SU-DHL-6 (cell line): ENCODE measurements at regions not wholly inside any gene's neighbourhood (a gene's known extent, or its start where the extent isn't known, plus 50 kb on each side); places are given as distances from the start of the nearest gene placed in this dataset.

Experiments
- H2AFZ ChIP-seq: fragments of 200-600 bp; sonication (generic); 2 replicates; pipeline ENCODE4 v1.6.1; 2014; ENCODE audit warnings: low read depth, mild to moderate bottlenecking, moderate library complexity, mixed read lengths, antibody characterized with exemption, low read length; ENCODE audit not compliant: severe bottlenecking
- H3F3A ChIP-seq: fragments of 200-600 bp; shearing (Covaris generic); 2 replicates; pipeline ENCODE4 v1.6.0; 2016; ENCODE audit warnings: antibody characterized with exemption, mild to moderate bottlenecking; ENCODE audit not compliant: insufficient read depth
- H3K27ac ChIP-seq: fragments of 200-600 bp; sonication (generic); 2 replicates; pipeline ENCODE4 v1.5.1; 2016; ENCODE audit warnings: low read depth, mild to moderate bottlenecking, low read length, moderate library complexity, mixed read lengths
- H3K27me3 ChIP-seq: fragments of 200-600 bp; sonication (generic), shearing (Covaris generic); 2 replicates; pipeline ENCODE4 v1.6.0; 2014; ENCODE audit warnings: mild to moderate bottlenecking, low read length
- H3K36me3 ChIP-seq: fragments of 200-600 bp; sonication (generic); 2 replicates; pipeline ENCODE4 v1.6.1; 2014; ENCODE audit warnings: mild to moderate bottlenecking, low read length, mixed read lengths
- H3K4me2 ChIP-seq: fragments of 300-600, 200-600 bp; shearing (Covaris generic), sonication (generic); 2 replicates; pipeline ENCODE4 v1.6.0; 2014; ENCODE audit warnings: low read length, low read depth, mild to moderate bottlenecking; ENCODE audit not compliant: poor library complexity, severe bottlenecking
- H3K4me3 ChIP-seq: fragments of 200-600 bp; sonication (generic); 2 replicates; pipeline ENCODE4 v1.5.1; 2014; ENCODE audit warnings: antibody characterized with exemption, low read length, mild to moderate bottlenecking, mixed read lengths; ENCODE audit not compliant: insufficient read depth, poor library complexity, severe bottlenecking
- H3K79me2 ChIP-seq: fragments of 200-600 bp; sonication (generic); 2 replicates; pipeline ENCODE4 v1.6.1; 2014; ENCODE audit warnings: mild to moderate bottlenecking, low read length, moderate library complexity; ENCODE audit not compliant: insufficient read depth
- H3K9ac ChIP-seq: fragments of 200-600 bp; sonication (generic); 2 replicates; pipeline ENCODE4 v1.7.0; 2014; ENCODE audit warnings: mild to moderate bottlenecking, low read length
- H3K9me2 ChIP-seq: fragments of 200-600 bp; sonication (generic); replicated peaks from 2 replicates; pipeline ENCODE4 v1.6.1; 2014; ENCODE audit warnings: low read length; ENCODE audit not compliant: insufficient read depth
- H3K9me3 ChIP-seq: fragments of 200-600 bp; sonication (generic); 2 replicates; pipeline ENCODE4 v1.6.1; 2014; ENCODE audit warnings: low read length, mixed read lengths; ENCODE audit not compliant: insufficient read depth
- H4K20me1 ChIP-seq: fragments of 200-600 bp; sonication (generic); 2 replicates; pipeline ENCODE4 v1.6.1; 2014; ENCODE audit warnings: low read depth, mild to moderate bottlenecking, antibody characterized with exemption, low read length, moderate library complexity, mixed read lengths
- EZH2phosphoT487 ChIP-seq: fragments of 200-600 bp; sonication (generic), shearing (Covaris generic); conservative IDR thresholded peaks from 2 replicates; pipeline ENCODE4 v1.6.1; 2018; ENCODE audit warnings: mild to moderate bottlenecking, antibody characterized with exemption, low read length, moderate library complexity, mixed read lengths
- TF ChIP-seq, protein P1 (sequence below): fragments of 200-600 bp; sonication (generic); IDR thresholded peaks from one replicate; pipeline ENCODE4 v1.5.1; 2017; ENCODE audit warnings: antibody characterized with exemption, mild to moderate bottlenecking, low read length, moderate library complexity; ENCODE audit not compliant: insufficient read depth, poor library complexity, severe bottlenecking

- no peaks in the 10 kb centered on the region for H3K9me2 ChIP-seq
- no peak overlapping the region for H3K27ac ChIP-seq
- no peak overlapping the region for H3K4me3 ChIP-seq
- H3K9me3 ChIP-seq, result no peaks in the 10 kb centered on the region
- H3K36me3 ChIP-seq, result no peaks in the 10 kb centered on the region
- no peaks in the 10 kb centered on the region for H4K20me1 ChIP-seq
- H3K4me2 ChIP-seq, result no peak overlapping the region
- H3K9ac ChIP-seq, result no peak overlapping the region
- TF ChIP-seq, protein P1, sequence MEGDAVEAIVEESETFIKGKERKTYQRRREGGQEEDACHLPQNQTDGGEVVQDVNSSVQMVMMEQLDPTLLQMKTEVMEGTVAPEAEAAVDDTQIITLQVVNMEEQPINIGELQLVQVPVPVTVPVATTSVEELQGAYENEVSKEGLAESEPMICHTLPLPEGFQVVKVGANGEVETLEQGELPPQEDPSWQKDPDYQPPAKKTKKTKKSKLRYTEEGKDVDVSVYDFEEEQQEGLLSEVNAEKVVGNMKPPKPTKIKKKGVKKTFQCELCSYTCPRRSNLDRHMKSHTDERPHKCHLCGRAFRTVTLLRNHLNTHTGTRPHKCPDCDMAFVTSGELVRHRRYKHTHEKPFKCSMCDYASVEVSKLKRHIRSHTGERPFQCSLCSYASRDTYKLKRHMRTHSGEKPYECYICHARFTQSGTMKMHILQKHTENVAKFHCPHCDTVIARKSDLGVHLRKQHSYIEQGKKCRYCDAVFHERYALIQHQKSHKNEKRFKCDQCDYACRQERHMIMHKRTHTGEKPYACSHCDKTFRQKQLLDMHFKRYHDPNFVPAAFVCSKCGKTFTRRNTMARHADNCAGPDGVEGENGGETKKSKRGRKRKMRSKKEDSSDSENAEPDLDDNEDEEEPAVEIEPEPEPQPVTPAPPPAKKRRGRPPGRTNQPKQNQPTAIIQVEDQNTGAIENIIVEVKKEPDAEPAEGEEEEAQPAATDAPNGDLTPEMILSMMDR, result no peak
- TF ChIP-seq EZH2phosphoT487, result no peak
- no peaks in the 10 kb centered on the region for H3F3A ChIP-seq
- H2AFZ ChIP-seq, result no peak overlapping the region
- peaks cover 2% of the 10 kb centered on the region; the same call in 1 of the 2 replicates for H3K27me3 ChIP-seq
- H3K79me2 ChIP-seq, result no peaks in the 10 kb centered on the region
Observed at GRCh38 chr10:125550362-125550761, 132.6 kb downstream of the TEX36 start.

- Histone ChIP-seq H3K9me3 (no peaks in the 10 kb centered on the region), H3K79me2 (no peaks in the 10 kb centered on the region), H2AFZ (no peak overlapping the region), H3K9ac (no peak overlapping the region), H4K20me1 (no peaks in the 10 kb centered on the region), H3K4me3 (no peak overlapping the region), H3K9me2 (no peaks in the 10 kb centered on the region), H3K27me3 (peaks cover 2% of the 10 kb centered on the region; the same call in 1 of the 2 replicates), H3K36me3 (no peaks in the 10 kb centered on the region), H3K4me2 (no peak overlapping the region), H3F3A (no peaks in the 10 kb centered on the region), H3K27ac (no peak overlapping the region)
- TF ChIP-seq, protein P1, result no peak
- TF ChIP-seq EZH2phosphoT487, result no peak
Observed at GRCh38 chr10:125549653-125550052, 133.3 kb downstream of the TEX36 start.

GRCh38 chr10:125548878-125549277 is 134.1 kb downstream of the TEX36 start:
- no peak overlapping the region for H3K9ac ChIP-seq
- H3F3A ChIP-seq, result no peaks in the 10 kb centered on the region

More at GRCh38 chr10:125548878-125549277, 134.1 kb downstream of the TEX36 start:
- no peak overlapping the region for H3K27ac ChIP-seq
- no peaks in the 10 kb centered on the region for H3K79me2 ChIP-seq
- H3K4me3 ChIP-seq, result no peak overlapping the region
- no peaks in the 10 kb centered on the region for H3K9me3 ChIP-seq
- H2AFZ ChIP-seq, result no peak overlapping the region
- peaks cover 2% of the 10 kb centered on the region; the same call in 1 of the 2 replicates for H3K27me3 ChIP-seq
- no peak overlapping the region for H3K4me2 ChIP-seq
- no peaks in the 10 kb centered on the region for H3K36me3 ChIP-seq
- H3K9me2 ChIP-seq, result no peaks in the 10 kb centered on the region
- TF ChIP-seq EZH2phosphoT487, result no peak
- TF ChIP-seq, protein P1, result no peak
- no peaks in the 10 kb centered on the region for H4K20me1 ChIP-seq
